OCI-LY1 (cell line): ENCODE measurements at regions not wholly inside any gene's neighbourhood (a gene's known extent, or its start where the extent isn't known, plus 50 kb on each side); places are given as distances from the start of the nearest gene placed in this dataset.
"Not testable (repeated sequence)": the region's sequence is repeated elsewhere in the genome, so short reads cannot be mapped to it uniquely, and the experiment has no call there.

ENCODE experiments used
- EZH2 ChIP-seq: fragments of 200-600 bp; sonication (generic), shearing (Covaris generic); IDR thresholded peaks from 2 replicates; pipeline ENCODE4 v1.8.0; 2017; ENCODE audit warnings: borderline replicate concordance, mixed run types, mild to moderate bottlenecking, antibody characterized with exemption, low read length, moderate library complexity, mixed read lengths
- TF ChIP-seq, protein P1 (sequence below): fragments of 200-600 bp; sonication (generic), shearing (Covaris generic); IDR thresholded peaks from 2 replicates; pipeline ENCODE4 v1.5.1; 2017; ENCODE audit warnings: mild to moderate bottlenecking, antibody characterized with exemption, low read length, moderate library complexity, mixed read lengths

- TF ChIP-seq, protein P1, sequence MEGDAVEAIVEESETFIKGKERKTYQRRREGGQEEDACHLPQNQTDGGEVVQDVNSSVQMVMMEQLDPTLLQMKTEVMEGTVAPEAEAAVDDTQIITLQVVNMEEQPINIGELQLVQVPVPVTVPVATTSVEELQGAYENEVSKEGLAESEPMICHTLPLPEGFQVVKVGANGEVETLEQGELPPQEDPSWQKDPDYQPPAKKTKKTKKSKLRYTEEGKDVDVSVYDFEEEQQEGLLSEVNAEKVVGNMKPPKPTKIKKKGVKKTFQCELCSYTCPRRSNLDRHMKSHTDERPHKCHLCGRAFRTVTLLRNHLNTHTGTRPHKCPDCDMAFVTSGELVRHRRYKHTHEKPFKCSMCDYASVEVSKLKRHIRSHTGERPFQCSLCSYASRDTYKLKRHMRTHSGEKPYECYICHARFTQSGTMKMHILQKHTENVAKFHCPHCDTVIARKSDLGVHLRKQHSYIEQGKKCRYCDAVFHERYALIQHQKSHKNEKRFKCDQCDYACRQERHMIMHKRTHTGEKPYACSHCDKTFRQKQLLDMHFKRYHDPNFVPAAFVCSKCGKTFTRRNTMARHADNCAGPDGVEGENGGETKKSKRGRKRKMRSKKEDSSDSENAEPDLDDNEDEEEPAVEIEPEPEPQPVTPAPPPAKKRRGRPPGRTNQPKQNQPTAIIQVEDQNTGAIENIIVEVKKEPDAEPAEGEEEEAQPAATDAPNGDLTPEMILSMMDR, result not testable (repeated sequence)
- not testable (repeated sequence) for TF ChIP-seq EZH2
Observed at GRCh38 chr6:27662212-27662611, 189.3 kb upstream of the ZNF184 start.
